ENCODE measurements at regions not wholly inside any gene's neighbourhood (a gene's known extent, or its start where the extent isn't known, plus 50 kb on each side); places are given as distances from the start of the nearest gene placed in this dataset.

DNA sequence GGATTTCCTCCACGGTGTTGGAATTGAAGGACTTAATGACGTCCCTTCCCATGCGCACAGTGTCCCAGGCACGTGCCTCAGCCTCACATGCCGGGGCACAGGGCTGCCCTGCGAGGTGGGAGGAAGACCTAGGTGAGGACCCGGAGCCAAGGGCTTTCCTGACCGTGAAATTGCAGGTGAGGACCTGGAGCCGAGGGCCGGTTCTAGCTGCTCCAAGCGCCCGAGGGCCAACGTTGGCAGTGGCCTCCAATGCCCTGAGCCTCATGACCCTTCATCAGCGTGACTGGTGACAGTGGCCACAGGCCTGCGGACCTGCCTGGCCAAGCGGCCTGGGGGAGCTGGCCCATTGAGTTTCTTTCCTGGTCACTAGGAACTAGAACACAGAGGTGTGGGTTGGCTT, 338.2 kb upstream of the MYT1L start:
- TF ChIP-seq, protein P1, sequence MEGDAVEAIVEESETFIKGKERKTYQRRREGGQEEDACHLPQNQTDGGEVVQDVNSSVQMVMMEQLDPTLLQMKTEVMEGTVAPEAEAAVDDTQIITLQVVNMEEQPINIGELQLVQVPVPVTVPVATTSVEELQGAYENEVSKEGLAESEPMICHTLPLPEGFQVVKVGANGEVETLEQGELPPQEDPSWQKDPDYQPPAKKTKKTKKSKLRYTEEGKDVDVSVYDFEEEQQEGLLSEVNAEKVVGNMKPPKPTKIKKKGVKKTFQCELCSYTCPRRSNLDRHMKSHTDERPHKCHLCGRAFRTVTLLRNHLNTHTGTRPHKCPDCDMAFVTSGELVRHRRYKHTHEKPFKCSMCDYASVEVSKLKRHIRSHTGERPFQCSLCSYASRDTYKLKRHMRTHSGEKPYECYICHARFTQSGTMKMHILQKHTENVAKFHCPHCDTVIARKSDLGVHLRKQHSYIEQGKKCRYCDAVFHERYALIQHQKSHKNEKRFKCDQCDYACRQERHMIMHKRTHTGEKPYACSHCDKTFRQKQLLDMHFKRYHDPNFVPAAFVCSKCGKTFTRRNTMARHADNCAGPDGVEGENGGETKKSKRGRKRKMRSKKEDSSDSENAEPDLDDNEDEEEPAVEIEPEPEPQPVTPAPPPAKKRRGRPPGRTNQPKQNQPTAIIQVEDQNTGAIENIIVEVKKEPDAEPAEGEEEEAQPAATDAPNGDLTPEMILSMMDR (IDR thresholded peaks at IDR 0.05) = no peak
- no peak for ATAC-seq
- no peaks in the 10 kb centered on the region for H3K9me3 ChIP-seq
- no peaks in the 10 kb centered on the region for H3K36me3 ChIP-seq (ENCODE audit: insufficient read depth in 1 of 2, low read depth in 1 of 2)
- H3K4me3 ChIP-seq = no peak overlapping the region
- peaks cover 25% of the 10 kb centered on the region for H3K4me1 ChIP-seq
- H3K27me3 ChIP-seq (ENCODE audit: insufficient read depth in 3 of 3, low read length in 2 of 3) = no peaks in the 10 kb centered on the region
- H3K27ac ChIP-seq = no peak overlapping the region
- WGBS, 3 donors = 90 to 96% (median 94%) methylated on average over 16 of the region's 16 CpGs
- DNase-seq = no peak
- intact Hi-C loops (cut with DNase I) = no loop called here

DNA sequence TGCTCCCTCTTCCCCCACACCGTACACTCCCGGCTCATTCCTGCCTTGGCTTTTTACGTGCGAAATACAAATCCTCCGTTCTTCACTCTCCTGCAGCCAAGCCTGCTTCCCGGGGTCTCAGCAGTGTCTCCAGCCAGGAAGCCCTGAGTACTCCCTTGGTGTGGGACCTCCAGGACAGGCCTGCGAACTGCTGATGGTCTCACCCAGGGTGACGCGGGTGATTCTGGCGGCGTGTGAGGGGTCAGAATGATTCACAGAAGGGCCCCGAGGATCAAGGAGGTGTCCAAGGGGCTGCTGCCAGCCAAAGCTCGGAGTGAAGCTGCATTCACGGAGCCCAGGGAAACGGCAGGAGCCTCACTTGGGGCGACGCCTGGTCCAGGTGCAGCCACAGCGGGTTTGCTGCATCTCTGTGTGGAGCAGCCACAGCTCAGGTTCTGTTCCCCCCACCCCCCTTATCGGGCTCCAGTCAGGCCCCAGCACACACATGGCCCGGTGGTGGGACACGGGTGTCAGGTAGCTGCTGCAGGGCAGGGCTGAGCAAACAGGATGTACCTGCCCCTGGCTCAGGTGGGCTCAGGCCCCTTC, 337.7 kb upstream of the MYT1L start:
- no peak for ATAC-seq
- TF ChIP-seq, protein P1 (IDR thresholded peaks at IDR 0.05) = no peak
- no peak for DNase-seq
- 83 to 86% (median 86%) methylated on average over 21 of the region's 21 CpGs for WGBS, 3 donors
- Histone ChIP-seq H3K27ac (no peak overlapping the region), H3K27me3 (ENCODE audit: insufficient read depth in 3 of 3, low read length in 2 of 3) (no peaks in the 10 kb centered on the region), H3K4me3 (no peak overlapping the region), H3K4me1 (peaks cover 23% of the 10 kb centered on the region), H3K36me3 (ENCODE audit: insufficient read depth in 1 of 2, low read depth in 1 of 2) (no peaks in the 10 kb centered on the region), H3K9me3 (no peaks in the 10 kb centered on the region)
- intact Hi-C loops (cut with DNase I) = no loop called here

DNA sequence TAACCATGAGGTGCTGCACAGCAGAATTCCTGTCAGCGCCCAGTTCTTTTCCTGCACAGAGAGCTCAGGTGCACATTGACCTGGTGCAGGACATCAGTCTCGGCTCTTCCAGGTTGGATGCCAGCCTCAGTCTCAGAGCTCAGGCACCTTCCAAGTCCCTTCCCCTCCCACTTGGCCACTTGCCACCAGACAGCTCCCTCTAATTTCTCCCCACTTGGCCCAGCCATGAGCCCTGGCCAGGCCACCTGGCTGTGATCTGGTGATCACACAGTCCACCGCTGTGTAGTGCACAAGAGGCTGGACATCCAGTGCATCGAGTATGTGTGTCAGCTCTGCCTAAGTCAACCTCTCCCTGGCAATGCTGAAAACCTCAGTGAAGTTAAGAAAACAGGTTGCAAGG, 336.6 kb upstream of the MYT1L start:
- Histone ChIP-seq H3K36me3 (ENCODE audit: insufficient read depth in 1 of 2, low read depth in 1 of 2) (no peaks in the 10 kb centered on the region), H3K4me3 (no peak overlapping the region), H3K27me3 (ENCODE audit: insufficient read depth in 3 of 3, low read length in 2 of 3) (no peaks in the 10 kb centered on the region), H3K4me1 (peaks cover 13% of the 10 kb centered on the region), H3K27ac (no peak overlapping the region), H3K9me3 (no peaks in the 10 kb centered on the region)
- TF ChIP-seq, protein P1 (IDR thresholded peaks at IDR 0.05) = no peak
- 54 to 72% (median 62%) methylated on average over 4 of the region's 4 CpGs for WGBS, 3 donors
- no peak for DNase-seq
- intact Hi-C loops (cut with DNase I) = no loop called here
- ATAC-seq = no peak

DNA sequence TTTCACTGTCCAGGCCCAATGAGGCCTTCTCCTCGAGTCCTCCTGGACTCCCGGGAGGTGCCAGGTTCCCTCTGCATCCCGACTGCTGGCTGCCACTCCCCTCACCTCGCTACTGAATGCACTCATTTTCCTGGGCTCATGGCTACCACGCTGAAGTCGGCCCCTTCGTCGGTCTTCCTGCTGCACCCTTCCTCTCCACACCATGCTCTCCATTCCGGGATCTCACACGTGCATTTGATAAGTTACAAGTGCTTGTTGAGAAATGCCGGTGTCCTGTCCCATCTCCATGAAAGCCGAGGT, 334.7 kb upstream of the MYT1L start:
- ATAC-seq = no peak
- intact Hi-C loops (cut with DNase I) = no loop called here
- no peak overlapping the region for H3K27ac ChIP-seq
- H3K36me3 ChIP-seq (ENCODE audit: insufficient read depth in 1 of 2, low read depth in 1 of 2) = no peaks in the 10 kb centered on the region
- H3K9me3 ChIP-seq = no peaks in the 10 kb centered on the region
- no peak overlapping the region for H3K4me3 ChIP-seq
- DNase-seq = no peak
- peaks cover 18% of the 10 kb centered on the region for H3K4me1 ChIP-seq
- H3K27me3 ChIP-seq (ENCODE audit: insufficient read depth in 3 of 3, low read length in 2 of 3) = no peaks in the 10 kb centered on the region
- TF ChIP-seq, protein P1 (IDR thresholded peaks at IDR 0.05) = no peak
- WGBS, 3 donors = 87 to 92% (median 92%) methylated on average over 12 of the region's 12 CpGs
